DOHH2 (cell line): ENCODE measurements at regions not wholly inside any gene's neighbourhood (a gene's known extent, or its start where the extent isn't known, plus 50 kb on each side); places are given as distances from the start of the nearest gene placed in this dataset.

Source experiments
- CTCF ChIP-seq: fragments of 200-600 bp; sonication (generic); IDR thresholded peaks from one replicate; pipeline ENCODE4 v1.5.1; 2014; ENCODE audit warnings: antibody characterized with exemption, mild to moderate bottlenecking, low read depth, low read length; ENCODE audit not compliant: poor library complexity, severe bottlenecking
- EZH2phosphoT487 ChIP-seq: fragments of 200-600 bp; sonication (generic); IDR thresholded peaks from 2 replicates; pipeline ENCODE4 v1.6.1; 2017; ENCODE audit warnings: borderline replicate concordance, mild to moderate bottlenecking, antibody characterized with exemption, low read length, moderate library complexity, mixed read lengths

- TF ChIP-seq CTCF (no peak), EZH2phosphoT487 (no peak)
These were observed 1461.7 kb upstream of the ALCAM start for GRCh38 chr3:103904991-103905390.
